HEK293T (cell line): ENCODE measurements at regions not wholly inside any gene's neighbourhood (a gene's known extent, or its start where the extent isn't known, plus 50 kb on each side); places are given as distances from the start of the nearest gene placed in this dataset.
A peak's percentile ranks its signal among the peaks of the same experiment; 100 is the strongest.
"Not testable (repeated sequence)": the region's sequence is repeated elsewhere in the genome, so short reads cannot be mapped to it uniquely, and the experiment has no call there.

Experiments used
- CTCF ChIA-PET: fragments of 350-600 bp; formaldehyde crosslinking; extraction: SDS; loops from one replicate; lab custom pipeline; 2021; ENCODE audit warnings: antibody characterized with exemption, inconsistent platforms; lab: Yijun Ruan, JAX
- POLR2A ChIA-PET: fragments of 350-600 bp; formaldehyde crosslinking; extraction: SDS; loops from one replicate; lab custom pipeline; 2020; ENCODE audit warnings: antibody characterized with exemption, inconsistent platforms; lab: Yijun Ruan, JAX
- DNase-seq: peaks from one replicate; pipeline ENCODE4 v3.0.0; 2012; ENCODE audit warnings: mixed read lengths; ENCODE audit errors: extremely low spot score
- ARNT ChIP-seq: fragments of 450-650 bp; IDR thresholded peaks from 2 replicates; pipeline ENCODE4 v1.6.1; 2017; ENCODE audit warnings: mild to moderate bottlenecking
- BHLHE40 ChIP-seq: fragments of 450-650 bp; IDR thresholded peaks from 2 replicates; pipeline ENCODE4 v1.6.1; 2016; ENCODE audit warnings: mild to moderate bottlenecking, moderate library complexity, borderline replicate concordance
- CTBP1 ChIP-seq: fragments of 450-650 bp; IDR thresholded peaks from 2 replicates; pipeline ENCODE4 v1.6.1; 2016; ENCODE audit warnings: borderline replicate concordance
- ELF4 ChIP-seq: fragments of 450-650 bp; IDR thresholded peaks from 2 replicates; pipeline ENCODE4 v1.6.1; 2017; ENCODE audit warnings: antibody characterized with exemption
- FOXA1 ChIP-seq: fragments of 450-650 bp; IDR thresholded peaks from 2 replicates; pipeline ENCODE4 v1.6.1; 2016; ENCODE audit warnings: mild to moderate bottlenecking
- FOXK2 ChIP-seq: fragments of 450-650 bp; IDR thresholded peaks from 2 replicates; pipeline ENCODE4 v1.6.1; 2016; ENCODE audit warnings: mild to moderate bottlenecking
- FOXM1 ChIP-seq: fragments of 450-650 bp; IDR thresholded peaks from 2 replicates; pipeline ENCODE4 v1.6.1; 2017; ENCODE audit warnings: mild to moderate bottlenecking, borderline replicate concordance
- HDGF ChIP-seq: fragments of 450-650 bp; IDR thresholded peaks from 2 replicates; pipeline ENCODE4 v1.6.1; 2017; ENCODE audit warnings: antibody characterized with exemption, borderline replicate concordance
- L3MBTL2 ChIP-seq: fragments of 450-650 bp; conservative IDR thresholded peaks from 2 replicates; pipeline ENCODE4 v1.6.1; 2016; ENCODE audit warnings: mild to moderate bottlenecking
- LEF1 ChIP-seq: fragments of 450-650 bp; IDR thresholded peaks from 2 replicates; pipeline ENCODE4 v1.6.1; 2017; ENCODE audit warnings: mild to moderate bottlenecking, borderline replicate concordance
- NFRKB ChIP-seq: fragments of 450-650 bp; IDR thresholded peaks from 2 replicates; pipeline ENCODE4 v1.6.1; 2016; ENCODE audit warnings: mild to moderate bottlenecking, moderate library complexity
- PKNOX1 ChIP-seq: fragments of 450-650 bp; IDR thresholded peaks from 2 replicates; pipeline ENCODE4 v1.6.1; 2016
- SP1 ChIP-seq: fragments of 450-650 bp; IDR thresholded peaks from 2 replicates; pipeline ENCODE4 v1.6.1; 2017
- SUZ12 ChIP-seq: fragments of 450-650 bp; IDR thresholded peaks from 2 replicates; pipeline ENCODE4 v1.6.1; 2016; ENCODE audit warnings: mild to moderate bottlenecking
- TARDBP ChIP-seq: fragments of 450-650 bp; IDR thresholded peaks from 2 replicates; pipeline ENCODE4 v1.6.1; 2016
- ZNF384 ChIP-seq: fragments of 450-650 bp; IDR thresholded peaks from 2 replicates; pipeline ENCODE4 v1.6.1; 2016

GRCh38 chr7:35869810-35870209 is 69.0 kb downstream of the SEPTIN7 start:
- POLR2A ChIA-PET: no interaction called here
- no peak for TF ChIP-seq TARDBP
- TF ChIP-seq HDGF: no peak
- no peak for TF ChIP-seq PKNOX1
- TF ChIP-seq ELF4: no peak
- TF ChIP-seq SUZ12: no peak
- no peak for TF ChIP-seq FOXM1
- TF ChIP-seq FOXA1: no peak
- TF ChIP-seq L3MBTL2: no peak
- TF ChIP-seq ZNF384: no peak
- no peak for TF ChIP-seq ARNT
- no peak for TF ChIP-seq FOXK2
- TF ChIP-seq LEF1: no peak
- no peak for TF ChIP-seq SP1
- no peak for TF ChIP-seq NFRKB
- no peak for TF ChIP-seq CTBP1
- no peak for TF ChIP-seq BHLHE40
- CTCF ChIA-PET: no interaction called here
- no peak for DNase-seq

GRCh38 chr7:35871856-35872255 is 71.0 kb downstream of the SEPTIN7 start:
- ChIA-PET CTCF (no interaction called here), POLR2A (no interaction called here)
- TF ChIP-seq BHLHE40 (no peak), NFRKB (no peak), L3MBTL2 (no peak), ELF4 (no peak)
- DNase-seq: no peak

- CTCF ChIA-PET: no interaction called here
- TF ChIP-seq PKNOX1 (0 out of 2 replicates have a peak, but pooled peaks have one; percentile 25), L3MBTL2 (no peak), ELF4 (no peak), HDGF (no peak), ARNT (no peak)
- DNase-seq: no peak
- POLR2A ChIA-PET: no interaction called here
Observed at GRCh38 chr7:35874886-35875285, 74.0 kb downstream of the SEPTIN7 start.

- POLR2A ChIA-PET: no interaction called here
- no peak for DNase-seq
- CTCF ChIA-PET: no interaction called here
- TF ChIP-seq L3MBTL2 (no peak), TARDBP (no peak), FOXA1 (no peak), CTBP1 (no peak), ZNF384 (no peak), FOXM1 (no peak), FOXK2 (no peak), SP1 (no peak)
Observed at GRCh38 chr7:35875292-35875691, 74.4 kb downstream of the SEPTIN7 start.

- TF ChIP-seq FOXK2 (no peak), ZNF384 (no peak), FOXM1 (no peak), L3MBTL2 (no peak), SP1 (no peak), ELF4 (no peak), TARDBP (no peak), HDGF (no peak), PKNOX1 (no peak), CTBP1 (no peak), BHLHE40 (no peak), SUZ12 (no peak), FOXA1 (no peak), ARNT (no peak), NFRKB (no peak), LEF1 (no peak)
- ChIA-PET POLR2A (interaction anchor here (1.8 kb wide), 1 partner anchor 77 kb away, joined by 7 read pairs; the partner anchor contains the start of gene SEPTIN7), CTCF (no interaction called here)
- no peak for DNase-seq
Observed at GRCh38 chr7:35878351-35878750, 77.5 kb downstream of the SEPTIN7 start.

GRCh38 chr7:35887430-35887829 is 86.6 kb downstream of the SEPTIN7 start:
- CTCF ChIA-PET, POLR2A ChIA-PET, DNase-seq: not testable (repeated sequence)

- ChIA-PET POLR2A (no interaction called here), CTCF (no interaction called here)
- DNase-seq: no peak
- no peak for TF ChIP-seq NFRKB
- no peak for TF ChIP-seq SP1
- no peak for TF ChIP-seq ZNF384
- no peak for TF ChIP-seq TARDBP
- no peak for TF ChIP-seq FOXM1
- TF ChIP-seq SUZ12: no peak
- no peak for TF ChIP-seq L3MBTL2
- TF ChIP-seq LEF1: no peak
- no peak for TF ChIP-seq ARNT
- no peak for TF ChIP-seq ELF4
Observed at GRCh38 chr7:35889001-35889400, 88.1 kb downstream of the SEPTIN7 start.
